Body of pancreas (tissue), 4 donors: ENCODE measurements at regions not wholly inside any gene's neighbourhood (a gene's known extent, or its start where the extent isn't known, plus 50 kb on each side); places are given as distances from the start of the nearest gene placed in this dataset.

Experiments
- ATAC-seq: fragments of 150-250 bp; one replicate; pipeline ENCODE4 v1.9.1; 2016
- DNase-seq, 4 donors: peaks; one replicate each; pipeline ENCODE4 v3.0.0-alpha.2; 2019
- H3K27ac ChIP-seq, 4 donors: fragments of 200-600 bp; sonication (generic); 1 replicate in 3 of 4; 2 replicates in 1 of 4; pipeline versions ENCODE4 v1.5.1 to v1.6.1; 2016 to 2019; ENCODE audit warnings: mild to moderate bottlenecking in 1 of 4, mixed read lengths in 1 of 4, moderate library complexity in 1 of 4
- H3K27me3 ChIP-seq, 2 donors: fragments of 200-600 bp; sonication (generic); one replicate each; pipeline ENCODE4 v1.6.0; 2016; ENCODE audit warnings: mild to moderate bottlenecking in 1 of 2
- H3K36me3 ChIP-seq, 2 donors: fragments of 200-600 bp; sonication (generic); replicated peaks in 1 of 2; 2 replicates each; pipeline ENCODE4 v1.5.1; 2016; ENCODE audit warnings: low read depth in 2 of 2; ENCODE audit not compliant: insufficient read depth in 1 of 2
- H3K4me1 ChIP-seq: fragments of 200-600 bp; sonication (generic); one replicate; pipeline ENCODE4 v1.6.0; 2016
- H3K4me3 ChIP-seq, 2 donors: fragments of 200-600 bp; sonication (generic); 1 replicate in 1 of 2; 2 replicates in 1 of 2; pipeline ENCODE4 v1.5.1; 2016 to 2019
- H3K9me3 ChIP-seq, 3 donors: fragments of 200-600 bp; sonication (generic); 1 replicate in 2 of 3; 2 replicates in 1 of 3; pipeline ENCODE4 v1.5.1; 2016
- CTCF ChIP-seq, 7 experiments: fragments of 450-650 bp in 4 of 7; fragments of 200-600 bp in 3 of 7; sonication (generic) in 3 of 7; IDR thresholded peaks; one replicate each; pipeline ENCODE4 v1.5.1; 2016 to 2019; ENCODE audit warnings: antibody characterized with exemption in 7 of 7
- POLR2A ChIP-seq, 3 donors: fragments of 450-650 bp; IDR thresholded peaks; one replicate each; pipeline ENCODE4 v1.6.1; 2016; ENCODE audit warnings: antibody characterized with exemption in 3 of 3, mild to moderate bottlenecking in 2 of 3
- WGBS, 2 donors: methylation state at CpG; one replicate each; pipeline ENCODE4 v1.1.5; 2017; 5-methylcytosine and 5-hydroxymethylcytosine counted together
- intact Hi-C: fragments of 100-400 bp; cut with DNase I; formaldehyde crosslinking; loops from one replicate; pipeline ENCODE4 v1.15.1; 2023

GRCh38 chr2:104236491-104236890 is 617.4 kb upstream of the POU3F3 start:
- WGBS, 2 donors: 42 to 45% methylated on average over 5 of the region's 5 CpGs
- TF ChIP-seq CTCF (IDR thresholded peaks at IDR 0.05) (no peak), POLR2A (IDR thresholded peaks at IDR 0.05) (no peak)
- H3K4me1 ChIP-seq: no peaks in the 10 kb centered on the region
- DNase-seq (no peak), ATAC-seq (no peak)
- H3K9me3 ChIP-seq: no peaks in the 10 kb centered on the region
- intact Hi-C loops: no loop called here
- H3K36me3 ChIP-seq: no peaks in the 10 kb centered on the region
- H3K4me3 ChIP-seq: no peak overlapping the region
- no peaks in the 10 kb centered on the region for H3K27me3 ChIP-seq
- H3K27ac ChIP-seq: no peak overlapping the region

GRCh38 chr2:104240984-104241383 is 612.9 kb upstream of the POU3F3 start:
- TF ChIP-seq CTCF (IDR thresholded peaks at IDR 0.05) (no peak), POLR2A (IDR thresholded peaks at IDR 0.05) (no peak)
- H3K9me3 ChIP-seq: no peaks in the 10 kb centered on the region
- H3K36me3 ChIP-seq: no peaks in the 10 kb centered on the region
- H3K4me1 ChIP-seq: no peaks in the 10 kb centered on the region
- intact Hi-C loops: no loop called here
- H3K27ac ChIP-seq: no peak overlapping the region
- no peak overlapping the region for H3K4me3 ChIP-seq
- ATAC-seq: no peak
- DNase-seq: no peak
- no peaks in the 10 kb centered on the region for H3K27me3 ChIP-seq

GRCh38 chr2:104249629-104250028 is 604.3 kb upstream of the POU3F3 start:
- H3K36me3 ChIP-seq: no peaks in the 10 kb centered on the region
- ATAC-seq (no peak), DNase-seq (no peak)
- H3K4me1 ChIP-seq: no peaks in the 10 kb centered on the region
- TF ChIP-seq POLR2A (IDR thresholded peaks at IDR 0.05): no peak
- TF ChIP-seq CTCF (IDR thresholded peaks at IDR 0.05): no peak
- H3K27ac ChIP-seq: no peak overlapping the region
- intact Hi-C loops: no loop called here
- H3K27me3 ChIP-seq: no peaks in the 10 kb centered on the region
- 13 to 19% methylated on average over 4 of the region's 4 CpGs for WGBS, 2 donors
- no peak overlapping the region for H3K4me3 ChIP-seq
- no peaks in the 10 kb centered on the region for H3K9me3 ChIP-seq

- H3K27me3 ChIP-seq: no peaks in the 10 kb centered on the region
- H3K4me1 ChIP-seq: no peaks in the 10 kb centered on the region
- no peak for DNase-seq
- H3K27ac ChIP-seq: no peak overlapping the region
- H3K4me3 ChIP-seq: no peak overlapping the region
- H3K9me3 ChIP-seq: no peaks in the 10 kb centered on the region
- TF ChIP-seq CTCF (IDR thresholded peaks at IDR 0.05) (no peak), POLR2A (IDR thresholded peaks at IDR 0.05) (no peak)
- intact Hi-C loops: no loop called here
- ATAC-seq: no peak
- WGBS, 2 donors: 52 to 55% methylated on average over 2 of the region's 2 CpGs
- H3K36me3 ChIP-seq: no peaks in the 10 kb centered on the region
These were observed 603.3 kb upstream of the POU3F3 start for GRCh38 chr2:104250635-104251034.

GRCh38 chr2:104254017-104254416 is 599.9 kb upstream of the POU3F3 start:
- Histone ChIP-seq H3K27ac (no peak overlapping the region), H3K27me3 (no peaks in the 10 kb centered on the region), H3K36me3 (no peaks in the 10 kb centered on the region), H3K4me1 (no peaks in the 10 kb centered on the region), H3K9me3 (no peaks in the 10 kb centered on the region), H3K4me3 (no peak overlapping the region)
- TF ChIP-seq CTCF (IDR thresholded peaks at IDR 0.05) (no peak), POLR2A (IDR thresholded peaks at IDR 0.05) (no peak)
- no peak for DNase-seq
- ATAC-seq: no peak
- intact Hi-C loops: no loop called here
